Right atrium auricular region (tissue), 2 donors: ENCODE measurements at regions not wholly inside any gene's neighbourhood (a gene's known extent, or its start where the extent isn't known, plus 50 kb on each side); places are given as distances from the start of the nearest gene placed in this dataset.

Experiments
- DNase-seq: peaks from one replicate; pipeline ENCODE4 v3.0.0-alpha.2; 2019; ENCODE audit warnings: low spot score
- H3K27ac ChIP-seq, 2 donors: fragments of 200-600 bp; sonication (generic); 1 replicate in 1 of 2; 2 replicates in 1 of 2; pipeline ENCODE4 v1.5.1; 2016 to 2019
- H3K27me3 ChIP-seq, 2 donors: fragments of 200-600 bp; sonication (generic); one replicate each; pipeline versions ENCODE4 v1.5.1 to v1.6.0; 2017 to 2019
- H3K36me3 ChIP-seq: fragments of 200-600 bp; sonication (generic); one replicate; pipeline ENCODE4 v1.5.1; 2016
- H3K4me1 ChIP-seq, 2 donors: fragments of 200-600 bp; sonication (generic); one replicate each; pipeline versions ENCODE4 v1.5.1 to v1.6.0; 2017 to 2019
- H3K4me3 ChIP-seq, 2 donors: fragments of 200-600 bp; sonication (generic); 1 replicate in 1 of 2; 2 replicates in 1 of 2; pipeline ENCODE4 v1.5.1; 2017 to 2019; ENCODE audit warnings: mild to moderate bottlenecking in 1 of 2, moderate library complexity in 1 of 2
- H3K9me3 ChIP-seq, 2 donors: fragments of 200-600 bp; sonication (generic); one replicate each; pipeline ENCODE4 v1.5.1; 2019
- CTCF ChIP-seq, 2 donors: fragments of 200-600 bp; sonication (generic); IDR thresholded peaks; one replicate each; pipeline ENCODE4 v1.5.1; 2019; ENCODE audit warnings: antibody characterized with exemption in 2 of 2

- no peaks in the 10 kb centered on the region for H3K36me3 ChIP-seq
- no peak for DNase-seq
- no peak overlapping the region for H3K4me3 ChIP-seq
These were observed 109.1 kb upstream of the TBL1X start for GRCh38 chrX:9355739-9356138.

GRCh38 chrX:9356846-9357245, 108.0 kb upstream of the TBL1X start:
- no peak overlapping the region for H3K4me3 ChIP-seq
- no peak for TF ChIP-seq CTCF (IDR thresholded peaks at IDR 0.05)
- no peaks in the 10 kb centered on the region for H3K36me3 ChIP-seq
- no peaks in the 10 kb centered on the region for H3K9me3 ChIP-seq
- no peaks in the 10 kb centered on the region for H3K27me3 ChIP-seq
- H3K27ac ChIP-seq: no peak overlapping the region
- no peaks in the 10 kb centered on the region for H3K4me1 ChIP-seq
- DNase-seq: no peak

More at GRCh38 chrX:9355739-9356138, 109.1 kb upstream of the TBL1X start:
- no peaks in the 10 kb centered on the region for H3K4me1 ChIP-seq
- TF ChIP-seq CTCF (IDR thresholded peaks at IDR 0.05): no peak
- no peak overlapping the region for H3K27ac ChIP-seq
- no peaks in the 10 kb centered on the region for H3K9me3 ChIP-seq
- no peaks in the 10 kb centered on the region for H3K27me3 ChIP-seq

GRCh38 chrX:9357518-9358114, 107.2 kb upstream of the TBL1X start:
- DNase-seq: no peak
- Histone ChIP-seq H3K4me3 (no peak overlapping the region), H3K4me1 (no peaks in the 10 kb centered on the region), H3K36me3 (no peaks in the 10 kb centered on the region), H3K27ac (no peak overlapping the region), H3K27me3 (no peaks in the 10 kb centered on the region), H3K9me3 (no peaks in the 10 kb centered on the region)
- no peak for TF ChIP-seq CTCF (IDR thresholded peaks at IDR 0.05)

- no peak overlapping the region for H3K27ac ChIP-seq
- no peaks in the 10 kb centered on the region for H3K36me3 ChIP-seq
- TF ChIP-seq CTCF (IDR thresholded peaks at IDR 0.05): no peak
- H3K4me1 ChIP-seq: no peaks in the 10 kb centered on the region
- H3K4me3 ChIP-seq: no peak overlapping the region
- H3K27me3 ChIP-seq: no peaks in the 10 kb centered on the region
- no peaks in the 10 kb centered on the region for H3K9me3 ChIP-seq
- no peak for DNase-seq
These were observed 102.4 kb upstream of the TBL1X start for GRCh38 chrX:9362363-9362928.

- Histone ChIP-seq H3K36me3 (no peaks in the 10 kb centered on the region), H3K27me3 (no peaks in the 10 kb centered on the region), H3K4me3 (no peak overlapping the region), H3K4me1 (no peaks in the 10 kb centered on the region), H3K27ac (no peak overlapping the region), H3K9me3 (no peaks in the 10 kb centered on the region)
- no peak for TF ChIP-seq CTCF (IDR thresholded peaks at IDR 0.05)
- DNase-seq: no peak
These were observed 97.4 kb upstream of the TBL1X start for GRCh38 chrX:9367421-9367820.

- TF ChIP-seq CTCF (IDR thresholded peaks at IDR 0.05): no peak
These were observed 96.6 kb upstream of the TBL1X start for GRCh38 chrX:9368262-9368661.

More at GRCh38 chrX:9368262-9368661, 96.6 kb upstream of the TBL1X start:
- H3K9me3 ChIP-seq: no peaks in the 10 kb centered on the region
- H3K27ac ChIP-seq: no peak overlapping the region
- H3K4me3 ChIP-seq: no peak overlapping the region
- H3K36me3 ChIP-seq: no peaks in the 10 kb centered on the region
- H3K4me1 ChIP-seq: no peaks in the 10 kb centered on the region
- no peak for DNase-seq
- H3K27me3 ChIP-seq: no peaks in the 10 kb centered on the region
